ENCODE measurements at regions not wholly inside any gene's neighbourhood (a gene's known extent, or its start where the extent isn't known, plus 50 kb on each side); places are given as distances from the start of the nearest gene placed in this dataset.

- TF ChIP-seq POLR2A (IDR thresholded peaks at IDR 0.05; ENCODE audit: low read depth) = no peak
- no peak for TF ChIP-seq POLR2AphosphoS5 (IDR thresholded peaks at IDR 0.05)
- TF ChIP-seq, protein P1, sequence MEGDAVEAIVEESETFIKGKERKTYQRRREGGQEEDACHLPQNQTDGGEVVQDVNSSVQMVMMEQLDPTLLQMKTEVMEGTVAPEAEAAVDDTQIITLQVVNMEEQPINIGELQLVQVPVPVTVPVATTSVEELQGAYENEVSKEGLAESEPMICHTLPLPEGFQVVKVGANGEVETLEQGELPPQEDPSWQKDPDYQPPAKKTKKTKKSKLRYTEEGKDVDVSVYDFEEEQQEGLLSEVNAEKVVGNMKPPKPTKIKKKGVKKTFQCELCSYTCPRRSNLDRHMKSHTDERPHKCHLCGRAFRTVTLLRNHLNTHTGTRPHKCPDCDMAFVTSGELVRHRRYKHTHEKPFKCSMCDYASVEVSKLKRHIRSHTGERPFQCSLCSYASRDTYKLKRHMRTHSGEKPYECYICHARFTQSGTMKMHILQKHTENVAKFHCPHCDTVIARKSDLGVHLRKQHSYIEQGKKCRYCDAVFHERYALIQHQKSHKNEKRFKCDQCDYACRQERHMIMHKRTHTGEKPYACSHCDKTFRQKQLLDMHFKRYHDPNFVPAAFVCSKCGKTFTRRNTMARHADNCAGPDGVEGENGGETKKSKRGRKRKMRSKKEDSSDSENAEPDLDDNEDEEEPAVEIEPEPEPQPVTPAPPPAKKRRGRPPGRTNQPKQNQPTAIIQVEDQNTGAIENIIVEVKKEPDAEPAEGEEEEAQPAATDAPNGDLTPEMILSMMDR (IDR thresholded peaks at IDR 0.05) = no peak
Measured at GRCh38 chr13:105338773-105339172, 1196.7 kb downstream of the EFNB2 start.

Data from esophagus muscularis mucosa (tissue), 3 donors.